BLaER1 treated with 17β-estradiol and CSF1 and Interleukin-3, amounts not matched to agents 10 nM and 100 nM (cell line): ENCODE measurements at regions not wholly inside any gene's neighbourhood (a gene's known extent, or its start where the extent isn't known, plus 50 kb on each side); places are given as distances from the start of the nearest gene placed in this dataset.

Experiments used
- H3K27ac ChIP-seq, 11 experiments: shearing (Covaris generic); formaldehyde crosslinking; 2 replicates each; pipeline ENCODE4 v1.8.1; 2022
- H3K27me3 ChIP-seq, 11 experiments: shearing (Covaris generic); formaldehyde crosslinking; 2 replicates each; pipeline ENCODE4 v1.8.1; 2022
- H3K36me3 ChIP-seq, 11 experiments: shearing (Covaris generic); formaldehyde crosslinking; 2 replicates each; pipeline ENCODE4 v1.8.1; 2022
- H3K4me1 ChIP-seq, 10 experiments: shearing (Covaris generic); formaldehyde crosslinking; 2 replicates each; pipeline ENCODE4 v1.8.1; 2022
- H3K4me2 ChIP-seq, 11 experiments: shearing (Covaris generic); formaldehyde crosslinking; 2 replicates each; pipeline ENCODE4 v1.8.1; 2022
- H3K4me3 ChIP-seq, 10 experiments: shearing (Covaris generic); formaldehyde crosslinking; 2 replicates each; pipeline ENCODE4 v1.8.1; 2022
- H3K9ac ChIP-seq, 11 experiments: shearing (Covaris generic); formaldehyde crosslinking; 2 replicates each; pipeline ENCODE4 v1.8.1; 2022
- H3K9me3 ChIP-seq, 11 experiments: shearing (Covaris generic); formaldehyde crosslinking; replicated peaks in 1 of 11; 2 replicates each; pipeline ENCODE4 v1.8.1; 2022
- H4K20me1 ChIP-seq, 11 experiments: shearing (Covaris generic); formaldehyde crosslinking; 2 replicates each; pipeline ENCODE4 v1.8.1; 2022
- Cebpa-rat ChIP-seq, 11 experiments: shearing (Covaris generic); IDR thresholded peaks; 2 replicates each; pipeline ENCODE4 v1.8.1; 2022

- H3K27ac ChIP-seq: no peak overlapping the region
- no peak overlapping the region for H3K4me2 ChIP-seq
- no peaks in the 10 kb centered on the region for H4K20me1 ChIP-seq
- H3K27me3 ChIP-seq: no peaks in the 10 kb centered on the region
- no peaks in the 10 kb centered on the region for H3K36me3 ChIP-seq
- TF ChIP-seq Cebpa-rat (IDR thresholded peaks at IDR 0.05): no peak
- H3K4me3 ChIP-seq: no peak overlapping the region
- H3K4me1 ChIP-seq: peaks cover 0 to 16% (median 5%) of the 10 kb centered on the region in 10 experiments; a peak in 7 of 20 replicates
- H3K9me3 ChIP-seq: no peaks in the 10 kb centered on the region
- H3K9ac ChIP-seq: no peak overlapping the region
Measured at GRCh38 chr16:48913384-48913783, 303.4 kb upstream of the N4BP1 start.

- peak overlapping the region in 3 of 11 experiments; percentile 36 to 65 (median 38); a peak in 5 of 22 replicates for H3K4me2 ChIP-seq
- H3K36me3 ChIP-seq: no peaks in the 10 kb centered on the region
- H3K4me1 ChIP-seq: peaks cover 0 to 16% (median 5%) of the 10 kb centered on the region in 10 experiments; a peak in 7 of 20 replicates
- no peaks in the 10 kb centered on the region for H3K9me3 ChIP-seq
- H3K27ac ChIP-seq: no peak overlapping the region
- no peaks in the 10 kb centered on the region for H4K20me1 ChIP-seq
- no peak for TF ChIP-seq Cebpa-rat (IDR thresholded peaks at IDR 0.05)
- H3K4me3 ChIP-seq: no peak overlapping the region
- H3K27me3 ChIP-seq: no peaks in the 10 kb centered on the region
- no peak overlapping the region for H3K9ac ChIP-seq
Measured at GRCh38 chr16:48912360-48912759, 302.4 kb upstream of the N4BP1 start.

GRCh38 chr16:48911700-48912099 lies 301.7 kb upstream of the N4BP1 start:
- H3K4me2 ChIP-seq: peak overlapping the region in 4 of 11 experiments; percentile 32 to 65 (median 37); a peak in 5 of 22 replicates
- no peak overlapping the region for H3K9ac ChIP-seq
- no peak for TF ChIP-seq Cebpa-rat (IDR thresholded peaks at IDR 0.05)
- no peaks in the 10 kb centered on the region for H3K9me3 ChIP-seq
- peaks cover 0 to 16% (median 5%) of the 10 kb centered on the region in 10 experiments; a peak in 7 of 20 replicates for H3K4me1 ChIP-seq
- no peak overlapping the region for H3K4me3 ChIP-seq
- no peak overlapping the region for H3K27ac ChIP-seq
- H3K36me3 ChIP-seq: no peaks in the 10 kb centered on the region
- H3K27me3 ChIP-seq: no peaks in the 10 kb centered on the region
- H4K20me1 ChIP-seq: no peaks in the 10 kb centered on the region

DNA sequence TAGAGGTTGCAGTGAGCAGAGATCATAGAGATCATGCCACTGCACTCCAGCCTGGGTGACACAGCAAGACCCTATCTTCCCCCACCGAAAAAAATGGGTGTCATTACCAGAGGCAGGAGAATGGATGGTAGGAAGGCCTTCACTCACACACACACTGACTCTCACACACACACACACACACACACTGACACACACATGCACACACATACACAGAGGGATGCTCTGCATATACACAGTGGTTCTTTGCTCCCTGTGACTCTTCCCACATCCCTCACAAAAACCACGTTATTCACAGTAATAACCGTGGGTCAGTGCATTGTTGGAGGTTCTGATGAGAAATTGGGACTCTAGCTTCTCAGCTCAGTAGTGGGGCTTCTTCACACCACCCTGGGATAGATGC lies 300.2 kb upstream of the N4BP1 start:
- Histone ChIP-seq H3K4me2 (no peak overlapping the region), H3K27me3 (no peaks in the 10 kb centered on the region), H3K4me3 (no peak overlapping the region), H4K20me1 (no peaks in the 10 kb centered on the region), H3K27ac (no peak overlapping the region), H3K9ac (no peak overlapping the region), H3K9me3 (no peaks in the 10 kb centered on the region), H3K4me1 (peaks cover 0 to 16% (median 5%) of the 10 kb centered on the region in 10 experiments; a peak in 7 of 20 replicates), H3K36me3 (no peaks in the 10 kb centered on the region)
- no peak for TF ChIP-seq Cebpa-rat (IDR thresholded peaks at IDR 0.05)

- TF ChIP-seq Cebpa-rat (IDR thresholded peaks at IDR 0.05): no peak
- Histone ChIP-seq H3K4me1 (peaks cover 0 to 16% (median 3%) of the 10 kb centered on the region in 10 experiments; a peak in 7 of 20 replicates), H4K20me1 (no peaks in the 10 kb centered on the region), H3K27ac (no peak overlapping the region), H3K4me3 (no peak overlapping the region), H3K9ac (no peak overlapping the region), H3K27me3 (no peaks in the 10 kb centered on the region), H3K9me3 (no peaks in the 10 kb centered on the region), H3K4me2 (no peak overlapping the region), H3K36me3 (no peaks in the 10 kb centered on the region)
Measured at GRCh38 chr16:48909231-48909630, 299.3 kb upstream of the N4BP1 start.

GRCh38 chr16:48907906-48908634 lies 298.1 kb upstream of the N4BP1 start:
- no peak overlapping the region for H3K4me3 ChIP-seq
- no peak overlapping the region for H3K9ac ChIP-seq
- H3K27ac ChIP-seq: no peak overlapping the region
- TF ChIP-seq Cebpa-rat (IDR thresholded peaks at IDR 0.05): no peak
- no peaks in the 10 kb centered on the region for H4K20me1 ChIP-seq
- no peaks in the 10 kb centered on the region for H3K36me3 ChIP-seq
- no peaks in the 10 kb centered on the region for H3K9me3 ChIP-seq
- H3K4me2 ChIP-seq: no peak overlapping the region
- H3K4me1 ChIP-seq: peaks cover 0 to 16% (median 2%) of the 10 kb centered on the region in 10 experiments; a peak in 7 of 20 replicates
- H3K27me3 ChIP-seq: no peaks in the 10 kb centered on the region

- no peaks in the 10 kb centered on the region for H3K9me3 ChIP-seq
- H3K4me2 ChIP-seq: no peak overlapping the region
- TF ChIP-seq Cebpa-rat (IDR thresholded peaks at IDR 0.05): no peak
- H3K4me1 ChIP-seq: peaks cover 0 to 1% (median 0%) of the 10 kb centered on the region in 10 experiments; a peak in 1 of 20 replicates
- H3K36me3 ChIP-seq: no peaks in the 10 kb centered on the region
- H3K9ac ChIP-seq: no peak overlapping the region
- H3K4me3 ChIP-seq: no peak overlapping the region
- no peaks in the 10 kb centered on the region for H4K20me1 ChIP-seq
- H3K27ac ChIP-seq: no peak overlapping the region
- no peaks in the 10 kb centered on the region for H3K27me3 ChIP-seq
Measured at GRCh38 chr16:48905632-48906505, 295.9 kb upstream of the N4BP1 start.

DNA sequence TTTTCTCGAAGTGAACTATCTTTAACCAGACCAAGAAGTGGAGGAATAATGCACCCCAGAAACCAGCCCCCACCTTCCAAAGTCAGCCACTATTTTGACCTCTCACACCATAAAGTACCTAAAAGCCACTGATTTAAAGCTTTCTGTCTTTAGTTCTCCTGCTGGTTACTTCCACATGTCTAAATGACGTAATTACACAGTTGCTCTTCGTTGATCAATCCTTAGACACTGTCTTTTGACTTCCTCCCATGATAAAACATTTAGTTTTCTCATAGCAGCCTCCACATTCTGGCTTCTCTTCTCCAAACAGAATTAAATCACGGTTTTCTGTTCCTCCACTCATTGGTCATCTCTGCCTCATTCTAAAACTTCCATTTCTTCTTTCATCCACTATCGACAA lies 294.4 kb upstream of the N4BP1 start:
- H3K4me3 ChIP-seq: no peak overlapping the region
- no peak overlapping the region for H3K4me2 ChIP-seq
- no peaks in the 10 kb centered on the region for H3K36me3 ChIP-seq
- no peak overlapping the region for H3K27ac ChIP-seq
- no peaks in the 10 kb centered on the region for H3K4me1 ChIP-seq
- H3K9ac ChIP-seq: no peak overlapping the region
- no peaks in the 10 kb centered on the region for H3K9me3 ChIP-seq
- H3K27me3 ChIP-seq: no peaks in the 10 kb centered on the region
- H4K20me1 ChIP-seq: no peaks in the 10 kb centered on the region
- TF ChIP-seq Cebpa-rat (IDR thresholded peaks at IDR 0.05): no peak

DNA sequence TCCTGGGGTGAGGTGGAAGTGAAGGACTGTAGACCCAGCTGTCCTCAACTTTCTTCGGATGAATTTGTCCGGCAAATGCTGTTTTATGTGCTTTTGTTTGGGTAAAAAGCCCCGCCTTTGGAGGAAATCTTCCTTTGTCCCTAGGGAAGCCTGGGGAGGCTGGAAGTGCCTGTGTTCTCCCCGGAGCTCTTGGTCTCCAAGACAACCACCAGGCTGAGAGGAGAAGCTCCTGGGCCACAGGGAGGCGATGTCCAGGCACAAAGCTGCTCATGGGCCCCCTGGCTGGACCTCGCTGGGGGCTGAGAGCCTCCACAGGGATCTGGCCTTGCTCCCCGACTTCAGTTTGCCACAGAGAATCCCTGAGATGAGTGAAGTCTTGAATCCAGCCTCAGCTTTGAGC lies 293.1 kb upstream of the N4BP1 start:
- no peak for TF ChIP-seq Cebpa-rat (IDR thresholded peaks at IDR 0.05)
- no peaks in the 10 kb centered on the region for H3K36me3 ChIP-seq
- no peaks in the 10 kb centered on the region for H3K27me3 ChIP-seq
- no peaks in the 10 kb centered on the region for H3K9me3 ChIP-seq
- H3K9ac ChIP-seq: no peak overlapping the region
- H3K4me2 ChIP-seq: no peak overlapping the region
- H3K4me3 ChIP-seq: no peak overlapping the region
- no peaks in the 10 kb centered on the region for H4K20me1 ChIP-seq
- no peaks in the 10 kb centered on the region for H3K4me1 ChIP-seq
- H3K27ac ChIP-seq: no peak overlapping the region
